NCI-H1436 (cell line): ENCODE measurements at regions not wholly inside any gene's neighbourhood (a gene's known extent, or its start where the extent isn't known, plus 50 kb on each side); places are given as distances from the start of the nearest gene placed in this dataset.
"Not testable (repeated sequence)": the region's sequence is repeated elsewhere in the genome, so short reads cannot be mapped to it uniquely, and the experiment has no call there.

Source experiments
- DNase-seq: peaks from one replicate; lab custom pipeline; 2025; lab: John Stamatoyannopoulos, UW

GRCh38 chr6:16903470-16903869 is 142.2 kb upstream of the ATXN1 start:
- no peak for DNase-seq

- DNase-seq, result no peak
Observed at GRCh38 chr6:16902502-16902901, 141.2 kb upstream of the ATXN1 start.

- no peak for DNase-seq
Observed at GRCh38 chr6:16901782-16902181, 140.5 kb upstream of the ATXN1 start.

- DNase-seq, result no peak
Observed at GRCh38 chr6:16901306-16901705, 140.0 kb upstream of the ATXN1 start.

GRCh38 chr6:16898640-16899396 is 137.6 kb upstream of the ATXN1 start:
- DNase-seq, result no peak

GRCh38 chr6:16897669-16898068 is 136.4 kb upstream of the ATXN1 start:
- DNase-seq, result no peak

- no peak for DNase-seq
Observed at GRCh38 chr6:16894301-16894700, 133.0 kb upstream of the ATXN1 start.

GRCh38 chr6:16891110-16891509 is 129.8 kb upstream of the ATXN1 start:
- DNase-seq, result not testable (repeated sequence)

- no peak for DNase-seq
Observed at GRCh38 chr6:16885411-16886160, 124.3 kb upstream of the ATXN1 start.

- no peak for DNase-seq
Observed at GRCh38 chr6:16884526-16884925, 123.3 kb upstream of the ATXN1 start.

GRCh38 chr6:16883414-16883813 is 122.2 kb upstream of the ATXN1 start:
- DNase-seq, result no peak

- no peak for DNase-seq
Observed at GRCh38 chr6:16882230-16882629, 121.0 kb upstream of the ATXN1 start.

- not testable (repeated sequence) for DNase-seq
Observed at GRCh38 chr6:16876852-16877251, 115.6 kb upstream of the ATXN1 start.

- DNase-seq, result no peak
Observed at GRCh38 chr6:16876201-16876600, 114.9 kb upstream of the ATXN1 start.

- no peak for DNase-seq
Observed at GRCh38 chr6:16873698-16874097, 112.4 kb upstream of the ATXN1 start.

GRCh38 chr6:16872543-16873235 is 111.4 kb upstream of the ATXN1 start:
- DNase-seq, result no peak

- no peak for DNase-seq
Observed at GRCh38 chr6:16871047-16871446, 109.8 kb upstream of the ATXN1 start.

GRCh38 chr6:16868968-16869367 is 107.7 kb upstream of the ATXN1 start:
- DNase-seq, result no peak

- no peak for DNase-seq
Observed at GRCh38 chr6:16857969-16858592, 96.8 kb upstream of the ATXN1 start.

GRCh38 chr6:16855460-16855859 is 94.2 kb upstream of the ATXN1 start:
- no peak for DNase-seq

- no peak for DNase-seq
Observed at GRCh38 chr6:16854986-16855385, 93.7 kb upstream of the ATXN1 start.

GRCh38 chr6:16852671-16853070 is 91.4 kb upstream of the ATXN1 start:
- no peak for DNase-seq
